T-helper 2 cell treated with Interferon-gamma antibody and Interleukin-4, amounts not matched to agents 5 μg/mL and 100 μg/mL, for 36 hours (primary cell): ENCODE measurements at regions not wholly inside any gene's neighbourhood (a gene's known extent, or its start where the extent isn't known, plus 50 kb on each side); places are given as distances from the start of the nearest gene placed in this dataset.

Source experiments
- DNase-seq: peaks from one replicate; pipeline ENCODE4 v3.0.0; 2021; ENCODE audit warnings: low spot score
- H3K27ac Mint-ChIP-seq: one replicate; pipeline ENCODE4 v1.8.0; 2021; ENCODE audit warnings: mild to moderate bottlenecking, mixed read lengths
- H3K27me3 Mint-ChIP-seq: one replicate; pipeline ENCODE4 v1.8.0; 2021; ENCODE audit warnings: low read depth, mixed read lengths
- H3K36me3 Mint-ChIP-seq: one replicate; pipeline ENCODE4 v1.8.0; 2021; ENCODE audit warnings: low read depth, mixed read lengths
- H3K4me1 Mint-ChIP-seq: one replicate; pipeline ENCODE4 v1.8.0; 2021; ENCODE audit warnings: low read depth, mixed read lengths
- H3K4me3 Mint-ChIP-seq: one replicate; pipeline ENCODE4 v1.8.0; 2022; ENCODE audit warnings: mild to moderate bottlenecking, moderate library complexity, mixed read lengths
- H3K9me3 Mint-ChIP-seq: one replicate; pipeline ENCODE4 v1.8.0; 2021; ENCODE audit warnings: mixed read lengths

DNA sequence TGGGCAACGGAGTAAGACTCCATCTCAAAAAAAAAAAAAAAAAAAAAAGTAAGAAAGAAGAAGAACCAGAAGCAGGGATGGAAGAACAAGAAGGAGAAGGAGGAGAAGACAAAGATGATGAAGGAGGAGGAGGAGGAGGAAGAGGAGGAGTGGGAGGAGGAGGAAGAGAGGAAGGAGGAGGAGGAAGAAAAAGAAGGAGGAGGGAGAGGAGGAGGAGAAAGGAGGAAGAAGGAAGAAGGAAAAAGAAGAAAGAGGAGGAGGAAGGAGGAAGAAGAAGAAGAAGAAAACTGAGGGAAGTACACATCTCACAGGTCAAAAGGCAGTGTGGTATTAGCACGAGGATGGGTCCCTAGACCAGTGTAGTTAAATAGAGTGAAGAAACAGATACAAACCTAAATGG is 65.1 kb upstream of the SCAF8 start:
- H3K27ac Mint-ChIP-seq = no peak overlapping the region
- no peaks in the 10 kb centered on the region for H3K4me1 Mint-ChIP-seq
- peaks cover 10% of the 10 kb centered on the region for H3K27me3 Mint-ChIP-seq

DNA sequence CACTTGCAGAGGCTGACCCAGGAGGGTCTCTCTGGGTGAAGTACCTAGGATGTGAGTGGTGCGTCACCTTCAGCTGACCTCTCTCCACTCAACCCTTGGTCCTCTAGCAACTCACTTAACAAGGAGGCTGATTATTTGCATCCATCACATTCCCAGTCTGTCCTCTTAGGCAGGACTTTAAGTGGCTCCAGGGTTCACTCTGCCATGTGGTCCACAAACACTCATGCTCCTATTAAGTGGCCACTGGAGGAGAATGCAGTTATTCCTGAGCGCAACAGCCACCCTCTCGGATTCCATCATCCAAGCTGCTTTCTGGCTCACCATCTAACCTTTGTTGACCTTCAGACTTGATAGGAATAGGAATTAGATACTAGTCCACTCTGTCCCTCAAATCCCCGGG is 61.1 kb upstream of the SCAF8 start:
- H3K36me3 Mint-ChIP-seq = no peaks in the 10 kb centered on the region
- H3K4me1 Mint-ChIP-seq = no peaks in the 10 kb centered on the region
- DNase-seq = no peak
- no peak overlapping the region for H3K27ac Mint-ChIP-seq
- no peaks in the 10 kb centered on the region for H3K9me3 Mint-ChIP-seq
- peaks cover 8% of the 10 kb centered on the region for H3K27me3 Mint-ChIP-seq
- no peak overlapping the region for H3K4me3 Mint-ChIP-seq

More for the DNA sequence above, 65.1 kb upstream of the SCAF8 start:
- Mint-ChIP-seq H3K9me3 (no peaks in the 10 kb centered on the region), H3K4me3 (no peak overlapping the region), H3K36me3 (no peaks in the 10 kb centered on the region)
- DNase-seq = no peak

DNA sequence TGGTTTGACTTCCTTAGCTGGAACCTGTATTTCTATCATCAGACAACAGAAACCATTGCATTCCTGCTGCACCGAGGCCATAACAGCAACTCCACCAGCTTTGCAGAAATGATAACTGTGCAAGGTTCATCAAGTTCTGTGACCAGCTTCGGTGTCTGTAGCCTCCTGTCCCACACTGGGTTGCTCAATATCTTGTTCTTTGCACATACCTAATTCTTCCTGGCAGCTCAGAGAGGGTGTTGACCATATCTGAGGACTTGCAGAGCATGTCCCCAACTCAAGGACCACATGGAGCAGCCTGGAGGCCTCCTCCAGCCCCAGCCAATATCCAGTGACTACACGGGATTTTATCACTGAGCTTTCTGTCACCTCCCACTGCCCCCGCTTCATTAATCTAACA is 59.3 kb upstream of the SCAF8 start:
- Mint-ChIP-seq H3K4me1 (no peaks in the 10 kb centered on the region), H3K9me3 (no peaks in the 10 kb centered on the region), H3K36me3 (no peaks in the 10 kb centered on the region), H3K4me3 (no peak overlapping the region), H3K27ac (no peak overlapping the region), H3K27me3 (peaks cover 2% of the 10 kb centered on the region)
- no peak for DNase-seq

GRCh38 chr6:154675602-154676088 is 57.6 kb upstream of the SCAF8 start:
- Mint-ChIP-seq H3K36me3 (no peaks in the 10 kb centered on the region), H3K9me3 (no peaks in the 10 kb centered on the region), H3K27ac (no peak overlapping the region), H3K4me1 (no peaks in the 10 kb centered on the region), H3K27me3 (peaks cover 3% of the 10 kb centered on the region), H3K4me3 (no peak overlapping the region)
- peak; percentile 82 for DNase-seq

- Mint-ChIP-seq H3K9me3 (no peaks in the 10 kb centered on the region), H3K4me3 (no peak overlapping the region), H3K36me3 (no peaks in the 10 kb centered on the region), H3K4me1 (peaks cover 10% of the 10 kb centered on the region), H3K27ac (no peak overlapping the region), H3K27me3 (peaks cover 7% of the 10 kb centered on the region)
- DNase-seq = no peak
Measured at GRCh38 chr6:154682633-154683125, 50.5 kb upstream of the SCAF8 start.
